GM19463 (cell line): ENCODE measurements at regions not wholly inside any gene's neighbourhood (a gene's known extent, or its start where the extent isn't known, plus 50 kb on each side); places are given as distances from the start of the nearest gene placed in this dataset.
A peak's percentile ranks its signal among the peaks of the same experiment; 100 is the strongest.
"Not testable (repeated sequence)": the region's sequence is repeated elsewhere in the genome, so short reads cannot be mapped to it uniquely, and the experiment has no call there.

Experiments
- ATAC-seq: cut with Tn5 transposase; IDR thresholded peaks from one replicate; pipeline ENCODE4 v1.9.1; 2021; ENCODE audit warnings: mild to moderate bottlenecking, moderate library complexity; ENCODE audit not compliant: unreplicated experiment

GRCh38 chr2:61677942-61678341 lies 139.8 kb upstream of the XPO1 start:
- no peak for ATAC-seq

GRCh38 chr2:61677306-61677705 lies 139.2 kb upstream of the XPO1 start:
- ATAC-seq, result no peak

DNA sequence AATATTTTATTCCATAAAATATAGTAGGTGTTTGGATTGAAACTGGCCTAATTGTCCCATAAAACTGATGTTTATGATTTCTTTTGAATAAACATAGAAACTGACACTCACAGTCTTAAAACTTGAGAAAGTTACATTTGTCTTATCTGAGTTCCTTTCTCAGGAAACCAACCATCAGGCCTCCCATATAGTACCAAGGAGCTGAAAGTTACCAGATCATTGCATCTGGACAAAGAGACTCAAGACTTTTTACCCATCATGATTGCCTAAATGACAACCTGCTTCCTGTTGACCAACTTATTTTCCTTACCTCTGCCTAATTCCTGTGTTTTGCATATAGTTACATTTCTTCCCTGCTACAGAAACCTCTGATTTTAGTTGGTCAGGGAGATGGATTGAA lies 137.0 kb upstream of the XPO1 start:
- no peak for ATAC-seq

DNA sequence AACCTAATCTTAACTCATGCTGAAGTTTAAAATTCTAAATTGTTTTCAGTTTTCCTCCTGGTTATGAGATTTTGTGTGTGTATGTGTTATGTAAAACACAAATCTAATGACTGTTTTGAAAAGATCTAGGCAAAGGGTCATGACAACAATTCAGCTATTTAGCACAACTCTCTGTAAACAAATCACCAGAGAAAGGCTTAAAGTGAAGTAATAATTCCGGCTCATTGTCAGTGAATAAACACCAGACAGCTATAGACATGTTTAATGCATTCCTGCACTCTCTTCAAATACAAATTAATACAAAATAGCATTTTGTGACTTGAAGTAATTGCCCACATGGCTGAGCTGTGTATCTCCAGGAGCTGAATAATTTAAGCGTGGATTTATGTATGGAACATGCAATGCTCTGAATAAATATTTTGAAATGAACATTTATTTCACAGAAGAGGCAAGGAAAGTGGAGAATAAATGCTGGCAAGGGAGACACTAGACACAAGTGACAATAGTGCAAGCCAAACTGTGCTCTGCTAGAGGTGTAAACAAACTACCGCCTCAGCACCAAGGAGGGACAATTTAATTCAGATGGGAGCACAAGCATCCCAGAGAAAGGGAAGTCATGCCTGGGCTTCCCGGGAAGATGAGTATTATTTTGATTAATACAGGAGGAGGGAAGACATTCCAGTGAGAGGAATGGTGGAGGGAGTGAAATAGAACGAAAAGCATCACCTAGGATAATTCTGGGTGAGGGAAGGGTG lies 133.6 kb upstream of the XPO1 start:
- no peak for ATAC-seq

DNA sequence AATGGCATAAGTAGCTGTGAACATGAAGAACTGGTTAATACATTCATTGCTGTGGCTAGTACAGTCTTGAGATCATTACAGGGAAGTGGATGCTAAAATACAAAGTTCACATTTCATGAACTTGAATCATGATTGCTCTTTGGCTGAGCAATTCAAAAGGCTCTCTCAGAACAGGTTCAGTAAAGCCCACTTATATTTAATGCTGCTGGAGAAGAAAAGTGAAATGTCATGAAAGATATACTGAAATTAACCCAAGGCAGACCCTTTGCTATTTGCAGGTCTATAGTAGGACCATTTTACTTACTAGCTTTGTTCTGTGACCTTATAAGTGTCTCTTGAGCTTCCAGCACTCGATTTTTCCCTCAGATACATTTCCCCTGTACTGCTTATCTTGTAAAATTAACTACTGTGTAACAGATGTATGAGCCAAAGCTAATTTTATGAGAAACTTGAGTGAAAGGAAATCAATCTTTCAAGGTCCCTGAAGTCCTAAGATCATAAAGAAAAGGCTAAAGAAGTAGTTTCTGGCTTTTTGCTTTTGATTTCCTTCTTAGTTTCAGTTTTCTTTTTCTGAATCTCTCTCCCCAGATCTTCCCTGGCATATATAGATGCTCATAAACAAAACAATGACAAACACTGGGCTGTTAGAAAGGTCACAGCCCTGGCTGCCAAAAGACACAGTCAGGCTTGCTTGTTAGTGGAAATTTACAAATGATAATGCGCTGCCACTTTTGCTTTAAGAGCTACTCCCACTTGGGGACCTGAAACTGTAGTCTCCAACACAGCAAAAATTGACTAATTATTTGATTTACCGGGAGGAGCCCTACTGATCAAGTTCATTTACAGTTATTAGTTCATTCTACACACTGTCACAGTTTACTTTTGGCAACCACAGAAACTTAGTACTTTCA lies 132.7 kb upstream of the XPO1 start:
- ATAC-seq, result peak; percentile 79

- no peak for ATAC-seq
Measured at GRCh38 chr2:61664190-61664589, 126.0 kb upstream of the XPO1 start.

GRCh38 chr2:61662990-61663389 lies 124.8 kb upstream of the XPO1 start:
- ATAC-seq, result no peak

- no peak for ATAC-seq
Measured at GRCh38 chr2:61660511-61661388, 122.6 kb upstream of the XPO1 start.

GRCh38 chr2:61658841-61659780 lies 121.0 kb upstream of the XPO1 start:
- no peak for ATAC-seq

- ATAC-seq, result not testable (repeated sequence)
Measured at GRCh38 chr2:61649946-61650345, 111.8 kb upstream of the XPO1 start.

GRCh38 chr2:61649021-61649420 lies 110.9 kb upstream of the XPO1 start:
- no peak for ATAC-seq

- no peak for ATAC-seq
Measured at GRCh38 chr2:61647044-61647443, 108.9 kb upstream of the XPO1 start.

DNA sequence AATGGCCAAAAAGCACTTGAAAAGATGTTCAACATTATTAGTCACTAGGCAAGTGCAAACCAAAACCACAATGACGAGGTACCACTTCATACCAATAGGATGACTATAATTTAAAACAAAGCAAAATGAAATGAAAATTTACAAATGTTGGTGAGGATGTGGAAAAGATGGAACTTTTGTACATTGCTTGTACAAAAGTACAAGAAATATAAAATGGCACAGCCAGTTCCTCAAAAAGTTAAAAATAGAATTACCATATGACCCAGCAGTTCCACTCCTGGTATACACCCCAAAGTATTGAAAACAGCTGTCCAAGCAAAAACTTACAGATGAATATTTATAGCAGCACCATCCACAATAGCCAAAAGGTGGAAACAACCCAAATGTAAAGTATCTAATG lies 107.8 kb upstream of the XPO1 start:
- no peak for ATAC-seq

- not testable (repeated sequence) for ATAC-seq
Measured at GRCh38 chr2:61643153-61643552, 105.0 kb upstream of the XPO1 start.

DNA sequence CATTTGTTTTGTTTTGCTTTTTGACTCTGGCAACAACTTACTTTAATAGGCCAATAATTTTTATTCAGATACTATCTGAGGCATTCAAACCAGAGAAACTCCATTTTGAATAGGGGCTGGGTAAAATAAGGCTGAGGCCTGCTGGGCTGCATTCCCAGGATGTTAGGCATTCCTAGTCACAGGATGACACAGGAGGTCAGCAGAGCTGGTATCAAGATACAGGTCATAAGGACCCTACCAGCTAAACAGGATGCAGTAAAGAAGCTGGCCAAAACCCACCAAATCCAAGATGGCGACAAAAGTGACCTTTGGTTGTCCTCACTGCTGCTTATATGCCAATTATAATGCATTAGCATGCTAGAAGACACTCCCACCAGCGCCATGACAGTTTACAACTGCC lies 102.2 kb upstream of the XPO1 start:
- ATAC-seq, result no peak

- no peak for ATAC-seq
Measured at GRCh38 chr2:61639721-61640120, 101.6 kb upstream of the XPO1 start.

GRCh38 chr2:61636686-61637085 lies 98.5 kb upstream of the XPO1 start:
- no peak for ATAC-seq

- ATAC-seq, result no peak
Measured at GRCh38 chr2:61634512-61634911, 96.4 kb upstream of the XPO1 start.

GRCh38 chr2:61633250-61633649 lies 95.1 kb upstream of the XPO1 start:
- no peak for ATAC-seq
